K562 (cell line): ENCODE measurements at regions not wholly inside any gene's neighbourhood (a gene's known extent, or its start where the extent isn't known, plus 50 kb on each side); places are given as distances from the start of the nearest gene placed in this dataset.

Experiments
- CTCF ChIP-seq, 3 experiments: IDR thresholded peaks in 2 of 3; conservative IDR thresholded peaks in 1 of 3; 2 replicates each; pipeline ENCODE4 v1.5.1; 2011 to 2012; ENCODE audit warnings: low read length in 3 of 3, mild to moderate bottlenecking in 3 of 3, control low read depth in 2 of 3, improper control_type of control experiment in 1 of 3, inconsistent platforms in 1 of 3, low read depth in 1 of 3, mixed read lengths in 1 of 3, moderate library complexity in 1 of 3; ENCODE audit not compliant: insufficient read depth in 2 of 3
- ESRRA ChIP-seq: fragments of 450-650 bp; IDR thresholded peaks from 2 replicates; pipeline ENCODE4 v1.6.1; 2014; ENCODE audit warnings: low read depth, mild to moderate bottlenecking, moderate library complexity, borderline replicate concordance
- FOXJ2 ChIP-seq: fragments of 200-800 bp; sonication (Bioruptor generic); IDR thresholded peaks from 2 replicates; pipeline ENCODE4 v1.6.1; 2016; ENCODE audit warnings: missing genetic modification characterization, missing compliant biosample characterization
- HDAC6 ChIP-seq: IDR thresholded peaks from 2 replicates; pipeline ENCODE4 v1.6.1; 2012; ENCODE audit warnings: low read depth, mild to moderate bottlenecking, control low read depth, inconsistent platforms, low read length, moderate library complexity
- HNRNPK ChIP-seq: fragments of 200-400 bp; formaldehyde crosslinking; IDR thresholded peaks from one replicate; pipeline ENCODE4 v1.6.1; 2018; ENCODE audit warnings: mild to moderate bottlenecking, low read depth, low read length; ENCODE audit not compliant: poor library complexity, severe bottlenecking
- SMC3 ChIP-seq: conservative IDR thresholded peaks from 2 replicates; pipeline ENCODE4 v1.6.1; 2011; ENCODE audit warnings: low read depth, low read length, improper control_type of control experiment; ENCODE audit not compliant: insufficient read depth
- SREBF2 ChIP-seq: sonication (generic); formaldehyde crosslinking; IDR thresholded peaks from 2 replicates; pipeline ENCODE4 v1.4.0; 2020; ENCODE audit warnings: mild to moderate bottlenecking, missing genetic modification reagents
- ZBTB40 ChIP-seq, 2 experiments: fragments of 450-650 bp in 1 of 2; sonication (generic) in 1 of 2; formaldehyde crosslinking in 1 of 2; IDR thresholded peaks; 2 replicates each; pipeline versions ENCODE4 v1.7.1 to v1.9.0; 2016 to 2022; ENCODE audit warnings: inconsistent platforms in 1 of 2, mild to moderate bottlenecking in 1 of 2, missing genetic modification reagents in 1 of 2
- ZNF76 ChIP-seq: fragments of 250-450 bp; sonication (Bioruptor Pico); IDR thresholded peaks from 2 replicates; pipeline ENCODE4 v1.4.0; 2020; ENCODE audit warnings: mild to moderate bottlenecking, moderate library complexity, borderline replicate concordance
- ZZZ3 ChIP-seq: fragments of 450-650 bp; IDR thresholded peaks from 2 replicates; pipeline ENCODE4 v1.6.1; 2016; ENCODE audit warnings: antibody characterized with exemption, mild to moderate bottlenecking, moderate library complexity

GRCh38 chr2:181146171-181146570, 165.8 kb downstream of the UBE2E3 start:
- TF ChIP-seq SMC3 (no peak), HDAC6 (no peak), ESRRA (no peak), HNRNPK (no peak), ZBTB40 (IDR thresholded peaks at IDR 0.05) (no peak), ZBTB40 (CRISPR knock-in tag; IDR thresholded peaks at IDR 0.05) (no peak), ZNF76 (CRISPR knock-in tag) (no peak), CTCF (IDR thresholded peaks at IDR 0.05 in 2 of 3, conservative IDR thresholded peaks at IDR 0.05 in 1 of 3; ENCODE audit: insufficient read depth in 2 of 3, low read depth in 1 of 3, low read length in 3 of 3) (no peak), FOXJ2 (tag) (no peak), ZZZ3 (no peak), SREBF2 (no peak)
